ENCODE measurements at regions not wholly inside any gene's neighbourhood (a gene's known extent, or its start where the extent isn't known, plus 50 kb on each side); places are given as distances from the start of the nearest gene placed in this dataset.

- intact Hi-C loops (cut with DNase I; ENCODE audit: low total_unique reads) = no loop called here
- no peaks in the 10 kb centered on the region for H3K9me3 ChIP-seq
- H3K36me3 ChIP-seq = no peaks in the 10 kb centered on the region
- no peak for DNase-seq
- no peak overlapping the region for H3K4me3 ChIP-seq
- H3K27ac ChIP-seq = no peak overlapping the region
- TF ChIP-seq CTCF (IDR thresholded peaks at IDR 0.05) (no peak), POLR2A (IDR thresholded peaks at IDR 0.05) (no peak)
- no peaks in the 10 kb centered on the region for H3K4me1 ChIP-seq
- no peaks in the 10 kb centered on the region for H3K27me3 ChIP-seq
Observed at GRCh38 chr1:22317231-22317919, 134.3 kb upstream of the ZBTB40 start.

- intact Hi-C loops (cut with DNase I; ENCODE audit: low total_unique reads) = no loop called here
- Histone ChIP-seq H3K9me3 (no peaks in the 10 kb centered on the region), H3K27ac (no peak overlapping the region), H3K4me1 (no peaks in the 10 kb centered on the region), H3K27me3 (no peaks in the 10 kb centered on the region), H3K36me3 (no peaks in the 10 kb centered on the region), H3K4me3 (no peak overlapping the region)
- DNase-seq = no peak
- TF ChIP-seq CTCF (IDR thresholded peaks at IDR 0.05) = no peak
- TF ChIP-seq POLR2A (IDR thresholded peaks at IDR 0.05) = no peak
Observed at GRCh38 chr1:22317920-22318243, 133.8 kb upstream of the ZBTB40 start.

GRCh38 chr1:22318279-22318981 is 133.2 kb upstream of the ZBTB40 start:
- DNase-seq = no peak
- Histone ChIP-seq H3K9me3 (no peaks in the 10 kb centered on the region), H3K27me3 (no peaks in the 10 kb centered on the region), H3K4me1 (no peaks in the 10 kb centered on the region), H3K27ac (no peak overlapping the region), H3K4me3 (no peak overlapping the region), H3K36me3 (no peaks in the 10 kb centered on the region)
- intact Hi-C loops (cut with DNase I; ENCODE audit: low total_unique reads) = no loop called here
- TF ChIP-seq POLR2A (IDR thresholded peaks at IDR 0.05) = no peak
- TF ChIP-seq CTCF (IDR thresholded peaks at IDR 0.05) = no peak

- TF ChIP-seq CTCF (IDR thresholded peaks at IDR 0.05) = no peak
- no peak for TF ChIP-seq POLR2A (IDR thresholded peaks at IDR 0.05)
- intact Hi-C loops (cut with DNase I; ENCODE audit: low total_unique reads) = no loop called here
- Histone ChIP-seq H3K27me3 (no peaks in the 10 kb centered on the region), H3K4me3 (no peak overlapping the region), H3K36me3 (no peaks in the 10 kb centered on the region), H3K4me1 (no peaks in the 10 kb centered on the region), H3K9me3 (no peaks in the 10 kb centered on the region), H3K27ac (no peak overlapping the region)
- DNase-seq = no peak
Observed at GRCh38 chr1:22319608-22320007, 132.0 kb upstream of the ZBTB40 start.

- DNase-seq = no peak
- no peaks in the 10 kb centered on the region for H3K27me3 ChIP-seq
- TF ChIP-seq POLR2A (IDR thresholded peaks at IDR 0.05) (no peak), CTCF (IDR thresholded peaks at IDR 0.05) (no peak)
- no peaks in the 10 kb centered on the region for H3K9me3 ChIP-seq
- H3K27ac ChIP-seq = no peak overlapping the region
- no peaks in the 10 kb centered on the region for H3K36me3 ChIP-seq
- no peaks in the 10 kb centered on the region for H3K4me1 ChIP-seq
- no peak overlapping the region for H3K4me3 ChIP-seq
- intact Hi-C loops (cut with DNase I; ENCODE audit: low total_unique reads) = no loop called here
Observed at GRCh38 chr1:22320587-22321344, 130.9 kb upstream of the ZBTB40 start.

Data from uterus (tissue), 3 donors.